8988T (cell line): ENCODE measurements at regions not wholly inside any gene's neighbourhood (a gene's known extent, or its start where the extent isn't known, plus 50 kb on each side); places are given as distances from the start of the nearest gene placed in this dataset.
"Not testable (repeated sequence)": the region's sequence is repeated elsewhere in the genome, so short reads cannot be mapped to it uniquely, and the experiment has no call there.

Experiments used
- DNase-seq: peaks from one replicate; pipeline ENCODE4 v3.0.0; 2011

DNA sequence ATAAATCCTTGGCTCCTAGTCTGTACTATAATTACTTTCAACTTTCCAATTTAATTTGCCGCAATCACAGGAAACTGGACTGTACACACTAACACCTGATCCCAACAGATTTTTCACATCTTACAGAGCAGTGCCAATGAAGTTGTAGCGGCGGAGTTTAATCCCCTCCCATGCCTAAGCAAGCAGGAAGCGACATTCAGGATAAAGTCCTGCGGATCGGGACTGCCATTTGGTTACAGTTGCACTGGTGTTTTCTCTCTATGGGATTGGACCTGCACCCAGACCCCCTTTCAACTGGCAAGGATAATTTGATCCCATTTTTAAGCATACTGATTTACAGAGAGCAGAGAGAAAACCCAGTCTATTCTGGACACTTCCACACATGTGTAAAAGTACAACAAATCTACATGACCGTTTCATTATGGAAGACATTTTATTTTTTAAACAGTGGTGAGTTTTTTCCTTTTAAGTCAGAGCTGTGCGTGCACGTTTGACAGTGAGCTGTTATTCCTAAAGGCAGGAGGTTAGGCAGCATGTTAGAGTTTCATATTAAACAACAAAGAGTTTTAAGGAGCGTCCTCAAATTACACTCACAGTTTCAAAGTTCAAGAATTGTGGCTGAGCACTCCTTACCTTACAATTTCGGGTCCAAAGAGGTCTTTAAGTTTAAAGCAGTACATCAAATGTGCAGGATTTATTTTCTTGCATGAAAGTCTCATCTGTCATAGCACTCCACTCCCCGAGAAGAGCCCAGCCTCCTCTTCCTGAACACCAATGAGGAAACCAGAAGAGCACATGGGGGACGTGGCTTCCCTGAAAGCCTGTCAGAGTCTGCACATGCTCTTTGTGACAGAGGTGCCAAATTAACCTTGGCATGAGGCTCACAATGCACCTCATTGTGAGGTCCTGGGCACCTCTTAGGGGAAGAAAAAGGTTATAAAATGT lies 141.6 kb upstream of the RFC3 start:
- DNase-seq: no peak

DNA sequence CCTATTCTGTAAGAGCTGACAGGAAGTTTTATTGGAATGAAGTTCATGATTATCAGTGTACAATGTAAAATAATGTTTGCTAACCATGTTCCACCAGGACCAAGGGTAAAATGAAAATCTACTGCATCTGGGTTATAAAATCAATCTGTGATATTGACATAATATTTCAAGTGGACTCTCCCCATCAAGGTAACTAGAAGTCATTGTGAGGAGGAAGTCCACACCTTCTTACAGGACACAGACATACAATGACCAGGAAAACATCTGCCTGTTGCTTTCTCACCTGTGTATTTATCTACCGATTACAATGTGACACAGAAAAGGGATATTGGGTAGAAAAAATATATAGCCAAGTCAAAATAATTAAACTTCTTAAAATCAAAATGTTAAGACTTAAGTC lies 140.7 kb upstream of the RFC3 start:
- no peak for DNase-seq

DNA sequence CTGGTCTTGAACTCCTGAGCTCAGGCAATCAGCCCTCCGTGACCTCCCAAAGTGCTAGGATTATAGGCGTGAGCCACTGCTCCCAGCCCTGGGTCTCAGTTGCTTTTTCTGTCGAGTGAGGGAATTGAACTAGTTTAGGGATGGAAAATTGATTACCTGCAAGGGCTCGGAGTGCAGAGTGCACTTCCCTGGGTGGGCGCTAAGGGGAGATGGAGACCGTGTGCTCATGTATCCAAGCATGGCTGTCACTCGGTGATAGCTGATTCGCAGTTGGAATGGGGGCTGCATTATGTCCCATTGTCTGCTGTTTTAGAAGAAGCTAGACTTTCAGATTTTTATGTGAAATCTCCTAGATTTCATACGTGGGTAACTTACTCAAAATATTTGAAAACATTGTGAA lies 139.9 kb upstream of the RFC3 start:
- DNase-seq: peak; percentile 31

DNA sequence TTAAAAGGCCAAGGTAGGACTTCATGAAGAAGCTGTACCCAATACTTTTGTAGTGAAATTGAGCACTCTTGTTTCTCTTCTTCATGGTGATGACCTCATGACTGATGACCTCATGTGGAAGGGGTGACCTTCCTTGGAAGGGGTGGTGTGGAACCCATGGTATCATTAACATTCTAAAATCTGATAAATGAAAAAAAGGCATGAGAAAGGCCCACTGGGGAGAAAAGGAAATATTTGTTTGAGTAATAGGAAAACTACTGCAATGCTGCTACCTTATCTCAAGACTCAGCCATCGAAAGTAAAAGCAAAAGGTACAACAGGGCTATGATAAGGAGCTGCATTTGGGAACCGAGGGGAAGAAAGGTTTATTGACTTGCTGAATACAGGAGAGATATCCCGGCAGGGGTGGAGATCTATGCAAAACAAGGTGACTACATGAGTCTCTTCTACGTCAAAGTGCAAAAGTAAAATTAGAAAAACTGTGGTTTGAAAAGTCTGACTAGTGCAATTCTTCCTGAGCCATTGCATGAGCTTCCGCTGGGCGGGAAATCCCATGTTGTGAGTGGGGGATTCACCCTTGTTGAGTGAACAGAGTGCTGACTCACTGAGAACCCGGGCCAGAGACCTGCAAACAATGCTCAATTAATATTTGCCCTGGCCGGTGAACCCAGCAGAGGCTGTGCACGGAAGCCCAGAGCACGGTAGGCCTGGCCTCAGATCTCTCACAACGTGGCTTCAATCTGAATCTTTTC lies 138.9 kb upstream of the RFC3 start:
- DNase-seq: no peak

DNA sequence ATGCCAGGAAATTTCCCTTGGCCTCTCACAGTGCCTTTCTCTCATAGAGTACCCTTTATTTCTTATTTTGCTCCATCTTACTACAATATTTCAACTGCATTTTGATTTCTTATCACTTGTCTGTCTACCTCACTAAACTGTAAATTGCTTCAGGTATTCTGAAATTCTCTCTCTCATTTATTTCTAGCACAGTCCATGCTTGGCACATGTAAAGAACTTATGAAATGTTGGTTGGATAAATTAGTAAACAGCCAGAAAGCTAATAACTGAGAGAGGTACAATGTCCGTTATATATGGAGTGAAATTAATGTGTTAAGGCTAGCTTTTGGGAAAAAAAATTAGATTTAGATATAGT lies 138.3 kb upstream of the RFC3 start:
- DNase-seq: no peak

DNA sequence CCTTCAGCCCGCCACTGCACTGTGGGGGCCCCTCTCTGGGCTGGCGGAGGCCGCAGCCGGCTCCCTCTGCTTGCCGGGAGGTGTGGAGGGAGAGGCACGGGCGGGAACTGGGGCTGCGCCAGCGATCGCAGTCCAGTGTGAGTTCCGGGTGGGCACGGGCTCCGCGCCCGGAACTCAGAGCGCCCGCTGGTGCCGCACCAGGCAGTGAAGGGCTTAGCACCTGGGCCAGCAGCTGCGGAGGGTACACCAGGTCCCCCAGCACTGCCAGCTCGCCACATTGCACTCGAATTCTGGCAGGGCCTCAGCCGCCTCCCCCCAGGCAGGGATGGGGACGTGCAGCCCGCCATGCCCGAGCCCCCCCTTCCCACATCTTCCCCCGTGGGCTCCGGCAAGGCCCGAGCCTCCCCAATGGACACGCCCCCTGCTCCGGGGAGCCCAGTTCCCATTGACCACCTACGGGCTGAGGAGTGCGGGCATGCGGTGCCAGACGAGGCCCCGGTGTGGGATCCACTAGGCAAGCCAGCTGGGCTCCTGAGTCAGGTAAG lies 135.9 kb upstream of the RFC3 start:
- DNase-seq: no peak

DNA sequence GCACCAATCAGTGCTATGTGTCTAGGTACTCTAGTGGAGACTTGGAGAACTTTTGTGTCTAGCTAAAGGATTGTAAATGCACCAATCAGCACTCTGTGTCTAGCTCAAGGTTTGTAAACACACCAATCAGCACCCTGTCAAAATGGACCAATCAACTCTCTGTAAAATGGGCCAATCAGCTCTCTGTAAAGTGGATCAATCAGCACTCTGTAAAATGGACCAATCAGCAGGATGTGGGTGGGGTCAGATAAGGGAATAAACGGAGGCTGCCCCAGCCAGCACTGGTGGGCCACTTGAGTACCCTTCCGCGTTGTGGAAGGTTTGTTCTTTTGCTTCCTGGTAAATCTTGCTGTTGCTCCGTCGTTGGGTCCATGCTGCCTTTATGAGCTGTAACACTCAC lies 135.3 kb upstream of the RFC3 start:
- not testable (repeated sequence) for DNase-seq

DNA sequence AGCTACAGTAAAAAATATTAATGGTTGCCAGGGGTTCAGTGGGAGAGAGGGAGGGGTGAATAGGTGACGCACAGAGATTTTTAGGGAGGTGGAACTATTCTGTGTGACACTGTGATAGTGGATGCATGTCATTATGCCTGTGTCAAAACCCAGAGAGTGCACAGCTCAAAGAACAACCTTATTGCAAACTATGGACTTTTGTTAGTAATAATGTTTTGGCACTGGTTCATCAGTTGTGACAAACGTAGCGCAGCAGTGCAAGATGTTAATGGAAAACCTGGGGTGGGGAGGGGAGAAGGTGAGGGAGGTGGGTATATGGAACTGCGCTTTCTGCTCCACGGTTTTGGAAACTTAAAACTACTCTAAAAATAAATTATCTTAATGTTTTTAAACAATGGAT lies 134.6 kb upstream of the RFC3 start:
- DNase-seq: no peak

DNA sequence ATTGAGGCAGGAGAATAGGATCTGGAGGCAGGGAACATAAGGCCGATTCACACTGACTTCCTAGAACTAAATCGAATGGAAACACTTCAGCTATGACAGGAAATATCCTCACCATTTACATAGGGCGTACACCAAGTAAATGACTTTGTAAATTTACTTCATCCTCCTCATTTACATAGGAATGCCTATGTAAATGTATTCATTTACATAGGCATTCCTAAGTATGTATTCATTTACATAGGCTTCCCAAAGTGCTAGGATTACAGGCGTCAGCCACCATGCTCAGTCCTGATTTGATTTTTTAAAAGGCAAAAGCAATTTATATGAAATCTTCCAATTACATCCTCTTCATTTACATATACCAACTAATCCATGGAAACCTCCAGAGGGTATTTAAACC lies 133.1 kb upstream of the RFC3 start:
- DNase-seq: no peak

DNA sequence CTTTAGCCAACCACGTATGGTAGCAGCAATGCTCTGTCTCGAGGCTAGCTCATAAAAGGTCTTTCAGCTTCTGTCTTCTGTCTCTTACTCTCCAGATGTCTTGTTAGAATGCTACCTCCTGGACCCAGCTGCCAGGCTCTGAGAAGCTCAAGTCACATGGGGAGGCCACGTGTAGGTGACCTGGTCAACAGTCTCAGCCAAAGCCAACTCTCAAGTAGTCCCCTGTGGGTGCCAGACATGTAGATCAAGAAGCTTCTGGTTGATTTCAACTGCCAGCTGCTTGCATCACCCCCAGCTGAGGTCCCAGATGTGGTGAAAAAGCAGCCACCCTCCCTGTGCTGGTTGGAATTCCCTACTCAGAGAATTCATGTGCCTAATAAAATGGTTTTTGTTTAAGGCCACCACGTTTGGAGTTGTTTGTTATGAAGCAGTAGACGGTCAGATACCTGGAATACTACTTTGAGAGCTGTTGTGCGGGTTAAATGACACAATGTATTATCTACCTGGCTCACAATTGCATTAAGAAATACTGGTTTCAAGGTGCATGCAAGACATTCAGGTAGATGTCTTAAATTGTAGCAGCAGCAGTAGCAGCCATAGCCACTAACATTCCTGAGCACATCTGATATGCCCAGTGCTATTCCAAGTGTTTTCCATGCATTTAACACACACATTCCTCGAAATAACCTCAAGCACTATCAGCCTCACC lies 131.0 kb upstream of the RFC3 start:
- DNase-seq: no peak

DNA sequence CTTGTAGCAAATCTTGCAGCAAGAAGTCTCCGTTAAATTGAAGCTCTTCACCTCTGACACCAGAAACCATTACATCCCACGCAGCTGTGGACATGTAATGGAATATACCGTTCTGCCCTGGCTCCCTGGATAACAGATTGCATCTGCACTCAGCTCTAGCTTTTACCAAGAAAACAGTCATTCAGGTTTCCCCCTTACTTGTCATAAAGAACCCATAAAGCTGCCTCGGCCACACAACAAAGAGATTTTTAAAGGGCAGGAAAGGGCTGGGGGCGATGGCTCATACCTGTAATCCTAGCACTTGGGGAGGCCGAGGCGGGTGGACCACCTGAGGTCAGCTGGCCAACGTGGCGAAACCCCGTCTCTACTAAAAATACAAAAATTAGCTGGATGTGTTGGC lies 127.6 kb upstream of the RFC3 start:
- no peak for DNase-seq

DNA sequence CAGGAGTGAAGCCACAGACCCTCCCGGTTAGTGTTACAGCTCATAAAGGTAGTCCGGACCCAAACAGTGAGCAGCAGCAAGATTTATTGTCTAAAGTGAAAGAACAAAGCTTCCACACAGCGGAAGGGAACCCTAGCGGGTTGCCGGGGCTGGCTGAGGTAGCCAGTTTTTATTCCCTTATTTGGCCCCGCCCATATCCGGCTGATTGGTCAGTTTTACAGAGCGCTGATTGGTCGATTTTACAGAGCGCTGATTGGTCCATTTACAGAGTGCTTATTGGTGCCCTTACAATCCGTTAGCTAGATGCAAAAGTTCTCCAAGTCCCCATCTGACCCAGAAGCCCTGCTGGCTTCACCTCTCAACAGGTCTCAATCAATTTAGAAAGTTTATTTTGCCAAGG lies 126.0 kb upstream of the RFC3 start:
- DNase-seq: no peak

DNA sequence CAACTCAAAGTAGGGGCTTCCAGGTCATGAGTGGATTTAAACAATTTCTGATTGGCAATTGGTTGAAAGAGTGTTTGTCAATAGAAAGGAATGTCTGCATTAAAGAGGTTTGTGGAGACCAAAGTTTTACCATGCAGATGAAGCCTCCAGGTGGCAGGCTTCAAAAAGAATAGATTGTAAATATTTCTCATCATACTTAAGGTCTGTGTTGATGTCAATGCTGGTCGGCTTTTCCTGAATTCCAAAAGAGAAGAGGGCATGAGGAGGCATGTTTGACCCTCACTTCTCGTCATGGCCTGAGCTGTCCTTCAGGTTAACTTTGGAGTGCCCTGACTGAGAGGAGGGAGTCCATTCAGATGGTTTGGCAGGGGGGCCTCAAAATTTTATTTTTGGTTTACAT lies 125.4 kb upstream of the RFC3 start:
- no peak for DNase-seq

DNA sequence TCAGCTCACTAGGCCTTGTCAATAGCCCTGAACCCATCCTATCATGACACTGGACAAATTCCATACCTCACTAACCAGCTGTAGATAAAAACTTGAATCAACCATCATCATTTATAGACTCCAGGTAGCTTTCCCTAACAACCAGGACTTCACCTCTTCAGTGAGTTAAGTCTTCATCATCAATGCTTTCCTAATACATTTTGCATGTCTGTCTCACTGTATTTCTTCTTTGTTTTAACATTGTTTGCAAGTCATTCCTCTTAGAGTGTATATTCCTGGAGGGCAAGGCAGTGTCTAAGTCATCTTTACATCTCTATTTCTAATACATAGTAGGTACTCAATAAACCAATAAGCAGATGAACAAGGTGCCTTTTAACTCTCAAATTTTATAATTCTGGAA lies 123.4 kb upstream of the RFC3 start:
- no peak for DNase-seq

DNA sequence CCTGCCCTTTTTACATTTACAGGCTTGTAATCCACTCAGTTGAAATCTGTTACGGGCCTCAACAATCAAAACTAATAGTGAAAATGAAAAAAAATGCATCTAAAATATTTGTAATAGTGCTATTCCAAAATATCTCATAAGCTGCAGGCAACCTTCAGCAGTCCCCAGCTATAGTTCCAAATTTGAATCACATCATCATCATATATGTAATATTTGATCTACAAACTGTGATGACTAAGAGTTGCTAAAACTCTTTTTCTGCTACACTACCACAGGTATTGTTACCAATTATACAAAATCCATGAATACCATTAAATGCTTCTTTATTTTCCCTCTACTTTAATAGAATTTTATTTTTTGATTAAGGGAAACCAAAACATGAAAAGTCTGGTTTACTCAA lies 121.4 kb upstream of the RFC3 start:
- DNase-seq: no peak

DNA sequence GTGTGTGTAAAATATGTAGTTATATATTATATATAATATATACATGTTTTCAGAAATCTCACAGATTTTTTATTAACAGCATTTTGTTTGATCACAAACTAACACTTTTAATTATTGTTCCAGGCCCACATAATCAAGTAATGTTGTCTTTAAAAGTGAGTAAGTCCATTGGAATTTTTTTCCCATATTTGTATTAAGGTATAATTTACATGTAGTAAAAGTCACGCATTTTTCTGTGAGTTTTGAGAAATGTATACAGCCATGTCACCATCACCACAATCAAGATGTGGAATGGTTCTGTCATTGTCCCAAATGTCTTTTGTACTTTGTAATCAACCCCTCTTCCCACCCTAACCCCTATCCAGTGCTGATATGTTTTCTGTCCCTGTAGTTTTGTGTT lies 120.0 kb upstream of the RFC3 start:
- no peak for DNase-seq

DNA sequence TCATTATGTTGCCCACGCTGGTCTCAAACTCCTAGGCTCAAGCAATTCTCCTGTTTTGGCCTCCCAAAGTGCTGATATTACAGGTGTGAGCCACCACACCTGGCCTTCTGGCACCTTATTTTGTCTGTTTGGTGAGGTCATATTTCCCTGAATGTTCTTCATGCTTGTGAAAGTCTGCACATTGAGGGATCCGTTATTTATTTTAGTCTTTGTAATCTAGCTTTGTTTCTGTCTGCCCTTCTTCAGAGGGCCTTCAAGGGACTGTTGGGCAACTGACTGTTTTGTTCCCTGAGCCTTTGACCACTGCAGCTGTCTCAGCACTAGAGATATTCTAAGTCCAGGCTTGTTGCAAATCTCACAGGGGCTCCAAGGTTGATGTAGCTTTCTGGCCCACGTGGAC lies 110.5 kb upstream of the RFC3 start:
- no peak for DNase-seq

DNA sequence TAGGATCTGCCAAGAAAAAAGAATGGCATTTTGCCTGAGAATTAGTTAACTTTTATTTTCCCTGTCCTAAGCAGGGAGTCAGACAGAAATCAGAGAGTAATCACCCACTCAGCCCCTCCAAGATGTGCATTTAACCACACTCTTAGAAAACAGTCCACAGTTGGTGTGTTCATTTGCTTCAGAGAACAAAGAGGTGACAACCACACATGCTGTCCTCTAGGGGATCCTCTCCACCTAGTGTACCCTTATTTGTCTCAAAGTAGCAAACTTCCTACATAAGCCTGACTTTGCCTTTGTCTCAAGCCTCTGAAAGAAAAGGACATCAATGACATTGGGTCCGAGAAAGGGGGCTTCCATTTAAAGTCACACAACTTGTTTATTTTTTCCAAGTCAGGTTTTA lies 107.0 kb upstream of the RFC3 start:
- DNase-seq: no peak

DNA sequence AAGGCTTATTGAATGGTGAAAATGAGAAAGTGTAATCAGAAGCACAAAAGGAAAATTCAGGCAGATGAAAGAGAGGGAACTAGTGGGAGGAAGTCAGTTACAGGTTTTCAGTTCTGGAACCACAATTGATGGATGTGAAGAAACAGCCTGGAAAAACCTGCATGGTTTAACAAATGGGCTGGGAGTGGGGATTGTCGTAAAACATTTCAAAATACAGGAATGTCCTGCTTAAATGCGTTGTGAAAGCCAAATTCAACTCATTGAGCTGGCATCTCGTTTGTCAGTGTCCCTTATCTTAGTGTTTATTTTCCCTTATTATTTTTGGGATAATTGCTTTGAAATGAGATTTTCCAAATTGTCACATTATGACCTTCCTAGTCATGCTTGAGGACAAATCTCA lies 106.5 kb upstream of the RFC3 start:
- no peak for DNase-seq

DNA sequence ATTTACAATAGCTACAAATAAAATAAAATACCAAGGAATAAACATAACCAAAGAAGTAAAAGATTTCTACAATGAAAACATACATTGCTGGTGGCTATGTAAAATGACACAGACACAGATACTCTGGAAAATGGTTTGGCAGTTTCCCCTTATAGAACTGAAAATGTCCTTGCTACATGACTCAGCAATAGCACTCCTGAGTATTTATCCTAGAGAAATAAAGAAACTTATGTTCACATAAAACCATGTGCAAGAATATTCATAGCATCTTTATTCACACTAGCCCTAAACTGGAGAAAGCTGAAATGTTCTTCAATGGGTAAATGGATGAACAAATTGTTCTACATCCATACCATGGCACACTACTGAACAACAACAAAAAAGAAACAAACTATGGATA lies 100.2 kb upstream of the RFC3 start:
- DNase-seq: no peak

DNA sequence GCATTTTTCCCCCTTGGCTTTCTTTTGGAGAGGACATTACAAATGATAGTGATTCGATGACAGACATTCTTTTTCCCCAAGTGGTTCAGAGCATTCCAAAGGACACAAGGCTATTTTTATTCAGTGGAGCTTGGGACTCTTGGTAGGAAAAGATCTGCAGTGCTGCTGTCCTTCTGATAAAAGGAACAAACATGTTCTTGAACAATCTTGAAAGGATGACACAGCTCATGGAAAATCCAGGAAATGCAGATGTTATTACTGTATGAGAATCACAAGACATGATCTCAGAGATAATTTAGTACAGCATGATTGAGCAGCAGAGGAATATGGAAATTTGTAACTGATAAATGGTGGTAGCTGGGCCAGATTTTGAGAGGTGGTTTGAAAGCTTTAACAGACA lies 96.2 kb upstream of the RFC3 start:
- no peak for DNase-seq

DNA sequence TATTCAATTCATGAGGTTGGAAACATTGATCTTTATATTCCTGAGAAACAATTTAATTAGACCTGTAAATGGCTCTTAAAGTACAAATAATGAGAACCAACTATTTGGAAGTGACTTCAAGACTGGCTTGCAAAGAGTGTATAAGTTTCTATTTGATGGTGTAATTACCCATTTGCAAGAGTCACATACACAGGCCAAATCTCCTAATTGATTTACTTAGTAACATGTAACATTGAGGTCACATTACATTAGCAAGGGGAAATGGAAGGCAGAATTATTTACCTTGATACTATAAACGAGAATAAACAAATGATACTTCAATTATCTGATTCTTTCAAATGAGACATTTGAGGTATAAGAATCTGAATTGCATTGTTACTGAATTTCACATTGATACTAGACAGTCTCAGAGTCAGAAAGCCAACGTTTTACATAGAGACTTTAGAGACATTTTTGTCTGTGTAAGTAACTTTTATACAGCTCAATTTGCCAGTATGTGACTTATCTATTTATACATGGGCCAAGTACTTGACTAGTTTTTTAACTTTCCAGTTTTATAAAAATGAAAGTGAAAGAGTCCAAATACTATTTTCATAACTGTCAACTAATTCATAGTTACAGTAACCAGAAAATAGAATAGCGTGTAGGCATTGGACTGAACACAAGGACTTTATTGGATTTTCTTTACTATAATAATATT lies 95.6 kb upstream of the RFC3 start:
- no peak for DNase-seq

DNA sequence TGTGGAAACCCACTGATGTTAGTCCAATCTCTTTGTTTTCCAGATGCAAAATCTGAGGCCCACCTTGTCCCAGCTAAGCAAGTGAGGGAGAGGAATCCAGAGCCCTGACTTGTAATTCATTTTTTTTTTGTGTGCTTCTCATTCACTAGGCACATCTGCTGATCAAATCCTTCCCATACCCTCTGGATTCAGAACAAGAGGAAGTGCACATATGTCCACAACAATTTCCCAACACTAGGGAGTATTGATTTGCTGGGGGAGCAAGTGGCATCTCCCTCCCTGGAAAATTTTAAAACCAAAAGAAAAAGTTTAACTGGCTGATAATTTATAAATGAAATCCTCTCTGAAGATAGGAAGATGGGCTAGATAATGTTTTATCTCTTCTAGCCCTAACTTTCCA lies 94.6 kb upstream of the RFC3 start:
- no peak for DNase-seq
